ENCODE measurements at regions not wholly inside any gene's neighbourhood (a gene's known extent, or its start where the extent isn't known, plus 50 kb on each side); places are given as distances from the start of the nearest gene placed in this dataset.

DNA sequence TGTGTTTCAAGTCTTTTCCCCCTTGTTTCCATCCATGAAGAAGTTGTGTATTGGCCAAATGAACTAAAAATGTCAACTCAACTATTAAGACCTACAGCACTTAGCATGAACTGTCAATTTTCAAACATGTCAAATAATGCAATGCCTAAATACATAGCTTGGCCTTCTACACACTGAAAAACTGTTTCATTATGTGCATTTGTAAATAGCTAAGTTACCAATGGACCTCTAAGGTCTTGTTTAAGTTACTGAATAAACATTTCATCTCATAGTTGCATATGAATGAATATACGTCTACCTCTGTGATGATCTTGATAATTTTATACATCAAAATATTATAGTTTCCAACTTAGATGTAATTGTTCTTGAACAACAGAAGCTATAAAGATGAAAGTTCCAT lies 744.5 kb downstream of the EFNB2 start:
- TF ChIP-seq TEAD4 (IDR thresholded peaks at IDR 0.05) (no peak), TCF12 (IDR thresholded peaks at IDR 0.05; ENCODE audit: low read depth) (no peak)
